Nephron (organoid): ENCODE measurements at regions not wholly inside any gene's neighbourhood (a gene's known extent, or its start where the extent isn't known, plus 50 kb on each side); places are given as distances from the start of the nearest gene placed in this dataset.
A peak's percentile ranks its signal among the peaks of the same experiment; 100 is the strongest.

Experiments used
- H3K27ac Mint-ChIP-seq, 3 experiments: 2 replicates each; pipeline ENCODE4 v1.8.0; 2020; ENCODE audit warnings: mixed read lengths in 3 of 3, mild to moderate bottlenecking in 2 of 3, moderate library complexity in 1 of 3
- H3K27me3 Mint-ChIP-seq: 2 replicates; pipeline ENCODE4 v1.8.0; 2021; ENCODE audit warnings: low read depth, mild to moderate bottlenecking, moderate library complexity, mixed read lengths
- H3K36me3 Mint-ChIP-seq: 2 replicates; pipeline ENCODE4 v1.8.0; 2020; ENCODE audit warnings: low read depth, mixed read lengths
- H3K4me1 Mint-ChIP-seq: 2 replicates; pipeline ENCODE4 v1.8.0; 2020; ENCODE audit warnings: mixed read lengths
- H3K4me3 Mint-ChIP-seq, 3 experiments: 2 replicates each; pipeline ENCODE4 v1.8.0; 2020; ENCODE audit warnings: mild to moderate bottlenecking in 3 of 3, mixed read lengths in 3 of 3, moderate library complexity in 2 of 3
- H3K9me3 Mint-ChIP-seq: 2 replicates; pipeline ENCODE4 v1.8.0; 2020; ENCODE audit warnings: mixed read lengths
- TF ChIP-seq, protein P1 (sequence below), 3 experiments: fragments of 200-600 bp; sonication (generic); IDR thresholded peaks; one replicate each; pipeline ENCODE4 v1.5.0; 2021; ENCODE audit warnings: antibody characterized with exemption in 3 of 3; ENCODE audit not compliant: unreplicated experiment in 3 of 3

DNA sequence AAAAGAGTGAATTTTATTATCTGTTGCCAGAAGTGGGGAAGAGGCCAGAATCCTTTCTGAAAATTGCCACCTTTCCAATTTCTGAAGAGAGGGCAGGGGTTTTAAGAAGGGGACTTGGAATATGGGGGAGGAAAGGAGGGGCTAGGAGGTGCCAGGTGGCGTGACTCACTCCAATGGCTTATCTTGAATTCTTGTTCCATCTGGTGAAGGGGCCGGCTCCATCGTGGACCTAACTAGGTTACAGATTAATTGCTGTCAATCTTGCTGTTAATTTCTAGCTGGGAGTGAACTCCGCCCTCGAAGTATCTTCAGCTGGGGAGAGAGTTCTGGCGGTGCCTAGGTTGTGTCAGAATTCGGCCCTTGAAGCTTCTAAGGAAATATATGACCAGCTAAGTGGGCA, 138.7 kb downstream of the YTHDC2 start:
- H3K4me1 Mint-ChIP-seq = no peaks in the 10 kb centered on the region

DNA sequence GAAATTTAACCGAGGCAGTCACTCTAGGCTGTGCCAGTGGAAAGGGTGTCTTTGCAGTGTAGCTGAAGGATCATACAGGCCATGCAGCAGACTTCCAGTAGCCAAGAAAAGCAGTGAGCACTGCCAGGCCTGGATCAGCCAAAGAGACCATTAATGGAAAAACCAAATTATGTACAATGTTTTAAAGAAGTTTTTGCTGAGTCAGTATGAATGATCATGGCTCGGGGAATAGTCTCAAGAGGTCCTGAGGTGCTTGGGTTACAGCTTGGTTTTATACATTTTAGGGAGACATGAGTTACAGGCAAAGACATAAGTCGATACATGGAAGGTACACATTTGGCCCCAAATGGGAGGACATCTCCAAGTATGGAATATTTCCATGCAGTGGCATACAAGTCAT, 141.3 kb downstream of the YTHDC2 start:
- no peak overlapping the region for H3K27ac Mint-ChIP-seq
- TF ChIP-seq, protein P1, sequence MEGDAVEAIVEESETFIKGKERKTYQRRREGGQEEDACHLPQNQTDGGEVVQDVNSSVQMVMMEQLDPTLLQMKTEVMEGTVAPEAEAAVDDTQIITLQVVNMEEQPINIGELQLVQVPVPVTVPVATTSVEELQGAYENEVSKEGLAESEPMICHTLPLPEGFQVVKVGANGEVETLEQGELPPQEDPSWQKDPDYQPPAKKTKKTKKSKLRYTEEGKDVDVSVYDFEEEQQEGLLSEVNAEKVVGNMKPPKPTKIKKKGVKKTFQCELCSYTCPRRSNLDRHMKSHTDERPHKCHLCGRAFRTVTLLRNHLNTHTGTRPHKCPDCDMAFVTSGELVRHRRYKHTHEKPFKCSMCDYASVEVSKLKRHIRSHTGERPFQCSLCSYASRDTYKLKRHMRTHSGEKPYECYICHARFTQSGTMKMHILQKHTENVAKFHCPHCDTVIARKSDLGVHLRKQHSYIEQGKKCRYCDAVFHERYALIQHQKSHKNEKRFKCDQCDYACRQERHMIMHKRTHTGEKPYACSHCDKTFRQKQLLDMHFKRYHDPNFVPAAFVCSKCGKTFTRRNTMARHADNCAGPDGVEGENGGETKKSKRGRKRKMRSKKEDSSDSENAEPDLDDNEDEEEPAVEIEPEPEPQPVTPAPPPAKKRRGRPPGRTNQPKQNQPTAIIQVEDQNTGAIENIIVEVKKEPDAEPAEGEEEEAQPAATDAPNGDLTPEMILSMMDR (IDR thresholded peaks at IDR 0.05; ENCODE audit: unreplicated experiment in 3 of 3) = no peak
- peaks cover 4% of the 10 kb centered on the region for H3K27me3 Mint-ChIP-seq
- H3K9me3 Mint-ChIP-seq = peaks cover 5% of the 10 kb centered on the region
- H3K4me1 Mint-ChIP-seq = no peaks in the 10 kb centered on the region
- H3K4me3 Mint-ChIP-seq = no peak overlapping the region
- no peaks in the 10 kb centered on the region for H3K36me3 Mint-ChIP-seq

More for the DNA sequence above, 138.7 kb downstream of the YTHDC2 start:
- H3K4me3 Mint-ChIP-seq = no peak overlapping the region
- no peaks in the 10 kb centered on the region for H3K36me3 Mint-ChIP-seq
- peaks cover 4% of the 10 kb centered on the region for H3K27me3 Mint-ChIP-seq
- peaks cover 7% of the 10 kb centered on the region for H3K9me3 Mint-ChIP-seq
- TF ChIP-seq, protein P1 (IDR thresholded peaks at IDR 0.05; ENCODE audit: unreplicated experiment in 3 of 3) = no peak
- no peak overlapping the region for H3K27ac Mint-ChIP-seq

GRCh38 chr5:113660206-113660605, 146.7 kb downstream of the YTHDC2 start:
- H3K27me3 Mint-ChIP-seq = no peaks in the 10 kb centered on the region
- no peak overlapping the region for H3K4me3 Mint-ChIP-seq
- TF ChIP-seq, protein P1 (IDR thresholded peaks at IDR 0.05; ENCODE audit: unreplicated experiment in 3 of 3) = no peak
- peaks cover 13% of the 10 kb centered on the region for H3K9me3 Mint-ChIP-seq
- H3K4me1 Mint-ChIP-seq = peaks cover 13% of the 10 kb centered on the region
- no peaks in the 10 kb centered on the region for H3K36me3 Mint-ChIP-seq
- H3K27ac Mint-ChIP-seq = no peak overlapping the region

GRCh38 chr5:113660706-113661250, 147.3 kb downstream of the YTHDC2 start:
- Mint-ChIP-seq H3K27ac (no peak overlapping the region), H3K4me3 (no peak overlapping the region), H3K27me3 (no peaks in the 10 kb centered on the region), H3K9me3 (peaks cover 13% of the 10 kb centered on the region), H3K4me1 (peaks cover 13% of the 10 kb centered on the region), H3K36me3 (no peaks in the 10 kb centered on the region)
- TF ChIP-seq, protein P1 (IDR thresholded peaks at IDR 0.05; ENCODE audit: unreplicated experiment in 3 of 3) = no peak

DNA sequence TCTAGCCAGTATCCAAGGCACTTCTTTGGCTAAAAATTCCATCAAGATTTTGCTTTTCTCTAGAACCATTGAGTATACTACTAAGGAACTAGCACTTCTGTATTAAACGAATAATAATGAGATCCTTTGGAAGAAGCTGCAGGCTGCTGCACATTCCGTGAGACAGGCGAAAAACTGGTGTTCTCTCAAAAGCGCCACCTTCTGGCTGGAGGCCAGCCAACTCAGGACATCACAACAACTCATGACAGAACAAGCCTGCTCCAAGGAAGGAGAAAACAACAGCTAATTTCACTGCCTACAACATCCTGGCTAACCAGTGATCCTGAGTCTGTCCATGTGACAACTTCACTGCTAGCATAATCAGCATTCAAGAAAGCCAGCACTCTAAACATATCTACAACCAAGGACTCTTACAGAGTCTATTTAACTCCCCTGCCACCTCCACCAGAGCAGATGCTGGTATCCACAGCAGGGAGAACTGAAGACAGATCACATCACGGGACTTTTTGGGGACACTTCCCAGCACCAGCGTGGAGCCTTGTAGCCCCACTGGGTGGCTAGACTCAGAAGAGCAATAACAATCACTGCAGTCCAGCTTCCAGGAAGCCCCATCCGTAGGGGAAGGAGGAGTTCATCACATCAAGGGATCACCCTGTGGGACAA, 150.5 kb downstream of the YTHDC2 start:
- Mint-ChIP-seq H3K27ac (no peak overlapping the region), H3K9me3 (peaks cover 26% of the 10 kb centered on the region), H3K27me3 (no peaks in the 10 kb centered on the region), H3K4me1 (peaks cover 13% of the 10 kb centered on the region), H3K4me3 (no peak overlapping the region), H3K36me3 (no peaks in the 10 kb centered on the region)
- TF ChIP-seq, protein P1 (IDR thresholded peaks at IDR 0.05; ENCODE audit: unreplicated experiment in 3 of 3) = peak in 2 of 3 experiments; percentile 9 to 32

DNA sequence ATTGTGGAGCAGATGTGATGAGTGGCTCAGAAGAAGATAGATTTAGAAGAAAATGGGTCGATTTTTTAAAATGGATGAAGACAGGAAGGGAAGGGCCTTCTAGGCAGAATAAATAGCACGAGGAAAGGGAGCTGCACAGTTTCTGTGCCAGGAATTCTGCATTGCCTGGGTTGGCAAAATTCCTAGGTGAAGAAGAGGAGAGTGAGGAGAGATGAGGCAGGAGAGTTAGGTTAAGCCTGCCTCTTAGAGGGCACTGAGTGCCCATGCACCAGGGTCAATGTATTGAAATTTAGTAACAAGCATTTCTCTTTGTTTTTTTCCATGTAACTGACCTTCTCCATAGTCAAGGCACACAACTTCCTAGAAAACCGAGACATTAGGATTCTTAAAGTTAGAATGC, 159.5 kb downstream of the YTHDC2 start:
- Mint-ChIP-seq H3K36me3 (no peaks in the 10 kb centered on the region), H3K27ac (no peak overlapping the region), H3K27me3 (no peaks in the 10 kb centered on the region), H3K4me3 (no peak overlapping the region), H3K4me1 (peaks cover 8% of the 10 kb centered on the region), H3K9me3 (peaks cover 17% of the 10 kb centered on the region)
- TF ChIP-seq, protein P1 (IDR thresholded peaks at IDR 0.05; ENCODE audit: unreplicated experiment in 3 of 3) = no peak
